HG02610 (cell line): ENCODE measurements at regions not wholly inside any gene's neighbourhood (a gene's known extent, or its start where the extent isn't known, plus 50 kb on each side); places are given as distances from the start of the nearest gene placed in this dataset.

ENCODE experiments used
- ATAC-seq: cut with Tn5 transposase; IDR thresholded peaks from one replicate; pipeline ENCODE4 v1.9.1; 2021; ENCODE audit warnings: mild to moderate bottlenecking, moderate library complexity; ENCODE audit not compliant: unreplicated experiment

GRCh38 chr2:48132271-48132625, 182.2 kb upstream of the FOXN2 start:
- no peak for ATAC-seq

- no peak for ATAC-seq
Observed at GRCh38 chr2:48134704-48135103, 179.8 kb upstream of the FOXN2 start.

- no peak for ATAC-seq
Observed at GRCh38 chr2:48135797-48136196, 178.7 kb upstream of the FOXN2 start.

- no peak for ATAC-seq
Observed at GRCh38 chr2:48137829-48138228, 176.7 kb upstream of the FOXN2 start.

- no peak for ATAC-seq
Observed at GRCh38 chr2:48138898-48139297, 175.6 kb upstream of the FOXN2 start.

GRCh38 chr2:48140586-48140985, 173.9 kb upstream of the FOXN2 start:
- ATAC-seq = no peak

- no peak for ATAC-seq
Observed at GRCh38 chr2:48144777-48145176, 169.7 kb upstream of the FOXN2 start.

- no peak for ATAC-seq
Observed at GRCh38 chr2:48145845-48146452, 168.5 kb upstream of the FOXN2 start.

- no peak for ATAC-seq
Observed at GRCh38 chr2:48146552-48146951, 167.9 kb upstream of the FOXN2 start.

GRCh38 chr2:48147719-48148118, 166.8 kb upstream of the FOXN2 start:
- no peak for ATAC-seq

GRCh38 chr2:48148841-48149430, 165.5 kb upstream of the FOXN2 start:
- ATAC-seq = no peak

GRCh38 chr2:48157150-48157549, 157.3 kb upstream of the FOXN2 start:
- no peak for ATAC-seq

- ATAC-seq = no peak
Observed at GRCh38 chr2:48161628-48162027, 152.9 kb upstream of the FOXN2 start.

- ATAC-seq = no peak
Observed at GRCh38 chr2:48162742-48163141, 151.7 kb upstream of the FOXN2 start.

GRCh38 chr2:48165070-48165753, 149.3 kb upstream of the FOXN2 start:
- ATAC-seq = no peak

GRCh38 chr2:48169141-48169592, 145.3 kb upstream of the FOXN2 start:
- ATAC-seq = no peak

GRCh38 chr2:48170281-48170680, 144.2 kb upstream of the FOXN2 start:
- no peak for ATAC-seq

GRCh38 chr2:48173141-48173540, 141.3 kb upstream of the FOXN2 start:
- no peak for ATAC-seq

GRCh38 chr2:48174503-48174902, 140.0 kb upstream of the FOXN2 start:
- ATAC-seq = no peak

- ATAC-seq = no peak
Observed at GRCh38 chr2:48175254-48175653, 139.2 kb upstream of the FOXN2 start.

- ATAC-seq = no peak
Observed at GRCh38 chr2:48175656-48176055, 138.8 kb upstream of the FOXN2 start.

GRCh38 chr2:48176876-48177275, 137.6 kb upstream of the FOXN2 start:
- no peak for ATAC-seq
